GM04503 (cell line): ENCODE measurements at regions not wholly inside any gene's neighbourhood (a gene's known extent, or its start where the extent isn't known, plus 50 kb on each side); places are given as distances from the start of the nearest gene placed in this dataset.
"Not testable (repeated sequence)": the region's sequence is repeated elsewhere in the genome, so short reads cannot be mapped to it uniquely, and the experiment has no call there.

Experiments used
- DNase-seq: peaks from one replicate; pipeline ENCODE4 v3.0.0-alpha.2; 2012; ENCODE audit warnings: low read depth

GRCh38 chr6:91052473-91053450 is 465.9 kb upstream of the MAP3K7 start:
- not testable (repeated sequence) for DNase-seq

GRCh38 chr6:91045161-91045560 is 458.3 kb upstream of the MAP3K7 start:
- DNase-seq: no peak

- no peak for DNase-seq
Observed at GRCh38 chr6:91043751-91044150, 456.9 kb upstream of the MAP3K7 start.

- DNase-seq: no peak
Observed at GRCh38 chr6:91042656-91043055, 455.8 kb upstream of the MAP3K7 start.

GRCh38 chr6:91033964-91034363 is 447.1 kb upstream of the MAP3K7 start:
- DNase-seq: no peak

- DNase-seq: no peak
Observed at GRCh38 chr6:91031581-91031980, 444.7 kb upstream of the MAP3K7 start.

- no peak for DNase-seq
Observed at GRCh38 chr6:91029211-91029610, 442.3 kb upstream of the MAP3K7 start.

GRCh38 chr6:91023529-91023928 is 436.7 kb upstream of the MAP3K7 start:
- no peak for DNase-seq

- DNase-seq: no peak
Observed at GRCh38 chr6:91020744-91021143, 433.9 kb upstream of the MAP3K7 start.

GRCh38 chr6:91018586-91018985 is 431.7 kb upstream of the MAP3K7 start:
- no peak for DNase-seq

- DNase-seq: no peak
Observed at GRCh38 chr6:91013511-91013910, 426.6 kb upstream of the MAP3K7 start.

- no peak for DNase-seq
Observed at GRCh38 chr6:90997076-90997475, 410.2 kb upstream of the MAP3K7 start.

- DNase-seq: no peak
Observed at GRCh38 chr6:90993770-90994169, 406.9 kb upstream of the MAP3K7 start.

GRCh38 chr6:90989763-90990162 is 402.9 kb upstream of the MAP3K7 start:
- no peak for DNase-seq

- DNase-seq: no peak
Observed at GRCh38 chr6:90984066-90984465, 397.2 kb upstream of the MAP3K7 start.

GRCh38 chr6:90983462-90983861 is 396.6 kb upstream of the MAP3K7 start:
- DNase-seq: no peak

GRCh38 chr6:90982581-90982980 is 395.7 kb upstream of the MAP3K7 start:
- DNase-seq: no peak

GRCh38 chr6:90982051-90982450 is 395.2 kb upstream of the MAP3K7 start:
- DNase-seq: no peak

GRCh38 chr6:90978046-90978445 is 391.2 kb upstream of the MAP3K7 start:
- DNase-seq: no peak

GRCh38 chr6:90977513-90977912 is 390.6 kb upstream of the MAP3K7 start:
- no peak for DNase-seq

GRCh38 chr6:90976341-90976740 is 389.5 kb upstream of the MAP3K7 start:
- no peak for DNase-seq

GRCh38 chr6:90975741-90976140 is 388.9 kb upstream of the MAP3K7 start:
- DNase-seq: no peak

GRCh38 chr6:90973188-90973587 is 386.3 kb upstream of the MAP3K7 start:
- DNase-seq: no peak

- no peak for DNase-seq
Observed at GRCh38 chr6:90970672-90971071, 383.8 kb upstream of the MAP3K7 start.
